ENCODE measurements at regions not wholly inside any gene's neighbourhood (a gene's known extent, or its start where the extent isn't known, plus 50 kb on each side); places are given as distances from the start of the nearest gene placed in this dataset.

- TF ChIP-seq GATA2 (IDR thresholded peaks at IDR 0.05; ENCODE audit: low read depth, low read length): no peak
- TF ChIP-seq GATA3 (IDR thresholded peaks at IDR 0.05; ENCODE audit: low read depth, low read length): no peak
Measured at GRCh38 chr3:6518709-6519345, 342.1 kb upstream of the GRM7 start.

DNA sequence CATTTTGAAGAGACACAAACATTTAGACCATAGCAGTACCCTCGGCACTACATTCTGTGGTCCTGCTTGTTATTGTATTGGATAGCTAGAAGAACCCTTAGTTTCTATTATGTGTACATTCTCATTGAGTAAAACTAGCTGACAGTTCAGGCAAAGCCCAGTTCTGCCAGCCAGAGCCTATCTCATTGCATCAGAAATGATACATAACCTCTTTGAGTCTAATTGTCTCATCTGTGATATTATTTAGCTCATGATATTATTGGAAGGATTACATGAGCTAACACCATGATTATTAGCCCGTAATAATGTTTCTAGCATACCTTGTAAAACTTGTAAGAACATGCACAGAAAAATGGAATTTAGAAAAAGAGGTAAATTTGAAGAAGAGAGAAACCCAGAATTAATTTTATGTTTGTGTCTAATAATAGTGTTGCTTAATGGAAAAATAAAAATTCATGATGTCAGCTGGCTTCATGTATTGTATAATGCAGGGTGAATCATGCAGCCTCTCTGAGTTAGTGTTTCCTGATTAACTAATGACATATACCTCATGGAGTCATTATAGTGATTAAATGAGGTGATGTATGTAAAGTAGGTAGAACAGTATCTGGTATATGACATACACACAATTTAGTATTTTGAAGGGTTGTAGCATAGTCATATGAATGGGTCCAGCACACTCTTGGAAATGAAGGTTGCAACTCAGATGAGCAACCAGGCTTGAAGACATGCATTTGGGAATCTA, 339.4 kb upstream of the GRM7 start:
- TF ChIP-seq GATA3 (IDR thresholded peaks at IDR 0.05; ENCODE audit: low read depth, low read length) (no peak), GATA2 (IDR thresholded peaks at IDR 0.05; ENCODE audit: low read depth, low read length) (no peak)

- TF ChIP-seq GATA2 (IDR thresholded peaks at IDR 0.05; ENCODE audit: low read depth, low read length) (no peak), GATA3 (IDR thresholded peaks at IDR 0.05; ENCODE audit: low read depth, low read length) (no peak)
Measured at GRCh38 chr3:6522191-6522590, 338.7 kb upstream of the GRM7 start.

- TF ChIP-seq GATA2 (IDR thresholded peaks at IDR 0.05; ENCODE audit: low read depth, low read length) (no peak), GATA3 (IDR thresholded peaks at IDR 0.05; ENCODE audit: low read depth, low read length) (no peak)
Measured at GRCh38 chr3:6523043-6523442, 337.9 kb upstream of the GRM7 start.

DNA sequence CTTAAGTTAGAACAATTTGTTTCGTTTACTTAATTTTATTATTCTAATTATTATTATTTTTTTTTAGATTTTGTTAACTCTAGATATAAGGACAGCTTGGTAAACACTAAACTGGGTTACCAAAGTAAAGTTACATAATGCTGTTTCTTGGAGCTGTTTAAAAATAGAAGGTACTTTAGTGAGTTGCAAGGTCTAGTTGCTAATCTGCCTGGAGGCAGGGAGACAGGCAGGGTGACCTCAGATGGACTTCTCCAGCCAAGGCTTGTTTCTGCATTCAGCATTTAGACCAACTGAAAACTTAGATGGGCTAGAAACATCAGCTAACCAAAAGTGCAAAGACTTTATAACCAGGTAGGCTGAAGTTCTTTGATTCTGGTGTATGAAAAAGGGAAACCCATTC, 336.4 kb upstream of the GRM7 start:
- TF ChIP-seq GATA2 (IDR thresholded peaks at IDR 0.05; ENCODE audit: low read depth, low read length): no peak
- TF ChIP-seq GATA3 (IDR thresholded peaks at IDR 0.05; ENCODE audit: low read depth, low read length): no peak

DNA sequence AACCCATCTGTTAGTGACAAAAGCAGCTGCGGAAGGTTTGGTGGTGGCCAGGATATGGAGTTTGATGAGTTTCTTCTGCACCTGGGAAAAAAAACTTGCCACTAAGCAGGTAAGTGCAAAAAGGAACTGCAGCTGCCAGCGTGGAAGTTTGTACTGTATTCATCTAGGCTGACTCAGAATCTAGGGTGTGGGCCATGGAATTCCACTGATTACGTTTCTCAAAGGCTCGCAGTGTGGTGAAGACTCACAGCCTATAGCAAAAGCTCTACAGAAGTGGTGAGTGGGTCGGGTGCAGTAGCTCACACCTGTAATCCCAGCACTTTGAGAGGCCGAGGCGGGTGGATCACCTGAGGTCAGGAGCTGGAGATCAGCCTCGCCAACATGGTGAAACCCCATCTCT, 334.6 kb upstream of the GRM7 start:
- TF ChIP-seq GATA3 (IDR thresholded peaks at IDR 0.05; ENCODE audit: low read depth, low read length) (no peak), GATA2 (IDR thresholded peaks at IDR 0.05; ENCODE audit: low read depth, low read length) (no peak)

- TF ChIP-seq GATA3 (IDR thresholded peaks at IDR 0.05; ENCODE audit: low read depth, low read length) (no peak), GATA2 (IDR thresholded peaks at IDR 0.05; ENCODE audit: low read depth, low read length) (no peak)
Measured at GRCh38 chr3:6526861-6527260, 334.1 kb upstream of the GRM7 start.

GRCh38 chr3:6528951-6529350, 332.0 kb upstream of the GRM7 start:
- TF ChIP-seq GATA2 (IDR thresholded peaks at IDR 0.05; ENCODE audit: low read depth, low read length): no peak
- no peak for TF ChIP-seq GATA3 (IDR thresholded peaks at IDR 0.05; ENCODE audit: low read depth, low read length)

DNA sequence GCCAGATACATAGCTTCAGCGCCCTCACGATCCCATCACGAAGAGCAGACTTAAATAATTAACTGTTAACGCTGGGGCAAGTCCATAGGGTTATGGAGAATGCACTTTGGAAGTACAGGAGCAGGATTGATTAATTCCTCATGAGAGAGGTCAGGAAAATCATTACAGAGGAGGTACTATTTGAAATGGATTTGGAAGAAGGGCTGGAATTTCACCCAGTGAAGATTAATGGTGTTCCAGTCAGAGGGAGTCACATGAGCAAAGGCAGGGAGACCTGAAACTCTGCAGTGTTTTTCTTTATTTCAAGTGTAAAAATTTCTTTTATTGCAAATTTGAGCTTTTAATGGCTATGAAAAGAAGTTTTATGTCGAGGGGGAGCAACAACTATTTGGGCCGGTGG, 329.8 kb upstream of the GRM7 start:
- no peak for TF ChIP-seq GATA3 (IDR thresholded peaks at IDR 0.05; ENCODE audit: low read depth, low read length)
- TF ChIP-seq GATA2 (IDR thresholded peaks at IDR 0.05; ENCODE audit: low read depth, low read length): no peak

DNA sequence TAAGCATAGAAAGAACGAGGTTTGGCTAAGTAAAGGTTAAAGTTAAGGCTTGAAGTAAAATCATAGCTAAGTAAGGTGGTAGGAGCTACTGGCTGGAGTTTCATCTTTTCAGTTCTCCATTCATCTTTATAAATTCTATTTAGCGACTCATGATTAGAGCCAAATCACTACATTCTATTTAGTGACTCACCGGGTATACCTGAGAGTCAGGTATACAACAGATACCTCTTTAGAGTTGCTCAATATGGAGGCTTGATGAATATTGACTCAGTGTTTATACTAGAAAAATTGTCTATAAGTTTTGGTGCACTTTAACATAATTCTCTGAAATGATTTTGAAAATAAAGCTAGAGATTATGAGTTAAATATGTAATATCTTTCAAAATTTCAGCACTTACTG, 328.8 kb upstream of the GRM7 start:
- TF ChIP-seq GATA2 (IDR thresholded peaks at IDR 0.05; ENCODE audit: low read depth, low read length): no peak
- no peak for TF ChIP-seq GATA3 (IDR thresholded peaks at IDR 0.05; ENCODE audit: low read depth, low read length)

DNA sequence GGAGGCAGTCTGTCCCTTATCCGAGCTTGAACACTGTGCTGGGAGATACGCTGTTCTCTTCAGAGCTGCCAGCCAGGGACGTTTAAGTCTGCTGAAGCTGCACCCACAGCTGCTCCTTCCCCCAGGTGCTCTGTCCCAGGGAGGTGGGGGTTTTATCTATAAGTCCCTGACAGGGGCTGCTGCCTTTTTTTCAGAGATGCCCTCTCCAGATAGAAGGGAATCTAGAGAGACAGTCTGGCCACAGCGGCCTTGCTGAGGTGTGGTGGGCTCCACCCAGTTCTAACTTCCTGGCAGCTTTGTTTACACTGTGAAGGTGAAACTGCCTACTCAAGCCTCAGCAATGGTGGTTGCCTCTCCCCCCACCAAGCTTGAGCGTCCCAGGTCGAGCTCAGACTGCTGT, 319.9 kb upstream of the GRM7 start:
- TF ChIP-seq GATA2 (IDR thresholded peaks at IDR 0.05; ENCODE audit: low read depth, low read length): no peak
- TF ChIP-seq GATA3 (IDR thresholded peaks at IDR 0.05; ENCODE audit: low read depth, low read length): no peak

- TF ChIP-seq GATA2 (IDR thresholded peaks at IDR 0.05; ENCODE audit: low read depth, low read length) (no peak), GATA3 (IDR thresholded peaks at IDR 0.05; ENCODE audit: low read depth, low read length) (no peak)
Measured at GRCh38 chr3:6542795-6543194, 318.1 kb upstream of the GRM7 start.

- no peak for TF ChIP-seq GATA2 (IDR thresholded peaks at IDR 0.05; ENCODE audit: low read depth, low read length)
- TF ChIP-seq GATA3 (IDR thresholded peaks at IDR 0.05; ENCODE audit: low read depth, low read length): no peak
Measured at GRCh38 chr3:6549296-6549695, 311.6 kb upstream of the GRM7 start.

GRCh38 chr3:6551165-6551564, 309.8 kb upstream of the GRM7 start:
- TF ChIP-seq GATA3 (IDR thresholded peaks at IDR 0.05; ENCODE audit: low read depth, low read length): no peak
- TF ChIP-seq GATA2 (IDR thresholded peaks at IDR 0.05; ENCODE audit: low read depth, low read length): no peak

GRCh38 chr3:6560259-6560658, 300.7 kb upstream of the GRM7 start:
- TF ChIP-seq GATA3 (IDR thresholded peaks at IDR 0.05; ENCODE audit: low read depth, low read length) (no peak), GATA2 (IDR thresholded peaks at IDR 0.05; ENCODE audit: low read depth, low read length) (no peak)
